HG03139 (cell line): ENCODE measurements at regions not wholly inside any gene's neighbourhood (a gene's known extent, or its start where the extent isn't known, plus 50 kb on each side); places are given as distances from the start of the nearest gene placed in this dataset.

Experiments
- ATAC-seq: cut with Tn5 transposase; IDR thresholded peaks from one replicate; pipeline ENCODE4 v1.9.1; 2021; ENCODE audit not compliant: unreplicated experiment

GRCh38 chr2:125842041-125842440 is 813.9 kb upstream of the GYPC start:
- ATAC-seq = no peak

GRCh38 chr2:125850541-125850940 is 805.4 kb upstream of the GYPC start:
- ATAC-seq = no peak

GRCh38 chr2:125852364-125852763 is 803.6 kb upstream of the GYPC start:
- no peak for ATAC-seq

GRCh38 chr2:125853626-125854025 is 802.3 kb upstream of the GYPC start:
- ATAC-seq = no peak

- ATAC-seq = no peak
Observed at GRCh38 chr2:125855204-125855603, 800.8 kb upstream of the GYPC start.

- no peak for ATAC-seq
Observed at GRCh38 chr2:125857971-125858794, 797.8 kb upstream of the GYPC start.

GRCh38 chr2:125861461-125861860 is 794.5 kb upstream of the GYPC start:
- no peak for ATAC-seq

- ATAC-seq = no peak
Observed at GRCh38 chr2:125867908-125868307, 788.0 kb upstream of the GYPC start.

- no peak for ATAC-seq
Observed at GRCh38 chr2:125870264-125870663, 785.7 kb upstream of the GYPC start.

GRCh38 chr2:125870746-125871145 is 785.2 kb upstream of the GYPC start:
- ATAC-seq = no peak

- no peak for ATAC-seq
Observed at GRCh38 chr2:125874564-125874963, 781.4 kb upstream of the GYPC start.

- no peak for ATAC-seq
Observed at GRCh38 chr2:125885340-125885739, 770.6 kb upstream of the GYPC start.

- no peak for ATAC-seq
Observed at GRCh38 chr2:125886153-125886552, 769.8 kb upstream of the GYPC start.

- ATAC-seq = no peak
Observed at GRCh38 chr2:125901278-125901677, 754.7 kb upstream of the GYPC start.

- no peak for ATAC-seq
Observed at GRCh38 chr2:125925891-125926546, 729.9 kb upstream of the GYPC start.

GRCh38 chr2:125935559-125935958 is 720.4 kb upstream of the GYPC start:
- ATAC-seq = no peak

- ATAC-seq = no peak
Observed at GRCh38 chr2:125942585-125943424, 713.2 kb upstream of the GYPC start.

GRCh38 chr2:125959047-125959446 is 696.9 kb upstream of the GYPC start:
- ATAC-seq = no peak

GRCh38 chr2:125961739-125962138 is 694.2 kb upstream of the GYPC start:
- no peak for ATAC-seq

- no peak for ATAC-seq
Observed at GRCh38 chr2:125979886-125980285, 676.1 kb upstream of the GYPC start.

GRCh38 chr2:125983364-125983763 is 672.6 kb upstream of the GYPC start:
- no peak for ATAC-seq

- ATAC-seq = no peak
Observed at GRCh38 chr2:126029316-126029715, 626.6 kb upstream of the GYPC start.
